ENCODE measurements at regions not wholly inside any gene's neighbourhood (a gene's known extent, or its start where the extent isn't known, plus 50 kb on each side); places are given as distances from the start of the nearest gene placed in this dataset.

GRCh38 chr16:26394409-26394808, 672.3 kb upstream of the C16orf82 start:
- TF ChIP-seq CTCF (IDR thresholded peaks at IDR 0.05; ENCODE audit: low read length) = no peak
- no peak for TF ChIP-seq EZH2 (IDR thresholded peaks at IDR 0.05; ENCODE audit: borderline replicate concordance, low read length)
